ENCODE measurements at regions not wholly inside any gene's neighbourhood (a gene's known extent, or its start where the extent isn't known, plus 50 kb on each side); places are given as distances from the start of the nearest gene placed in this dataset.

GRCh38 chr2:180307096-180307495, 300.0 kb upstream of the CWC22 start:
- Histone ChIP-seq H3K27ac (no peak overlapping the region), H3K9me3 (no peaks in the 10 kb centered on the region), H3K27me3 (replicated peaks; ENCODE audit: insufficient read depth) (no peaks in the 10 kb centered on the region), H3K4me3 (no peak overlapping the region), H3K36me3 (no peaks in the 10 kb centered on the region), H3K4me1 (replicated peaks) (no peaks in the 10 kb centered on the region)
- WGBS = 24% methylated on average over 1 of the region's 1 CpG
- intact Hi-C loops (cut with DNase I) = no loop called here
- DNase-seq (ENCODE audit: low spot score) = no peak
- TF ChIP-seq, protein P1, sequence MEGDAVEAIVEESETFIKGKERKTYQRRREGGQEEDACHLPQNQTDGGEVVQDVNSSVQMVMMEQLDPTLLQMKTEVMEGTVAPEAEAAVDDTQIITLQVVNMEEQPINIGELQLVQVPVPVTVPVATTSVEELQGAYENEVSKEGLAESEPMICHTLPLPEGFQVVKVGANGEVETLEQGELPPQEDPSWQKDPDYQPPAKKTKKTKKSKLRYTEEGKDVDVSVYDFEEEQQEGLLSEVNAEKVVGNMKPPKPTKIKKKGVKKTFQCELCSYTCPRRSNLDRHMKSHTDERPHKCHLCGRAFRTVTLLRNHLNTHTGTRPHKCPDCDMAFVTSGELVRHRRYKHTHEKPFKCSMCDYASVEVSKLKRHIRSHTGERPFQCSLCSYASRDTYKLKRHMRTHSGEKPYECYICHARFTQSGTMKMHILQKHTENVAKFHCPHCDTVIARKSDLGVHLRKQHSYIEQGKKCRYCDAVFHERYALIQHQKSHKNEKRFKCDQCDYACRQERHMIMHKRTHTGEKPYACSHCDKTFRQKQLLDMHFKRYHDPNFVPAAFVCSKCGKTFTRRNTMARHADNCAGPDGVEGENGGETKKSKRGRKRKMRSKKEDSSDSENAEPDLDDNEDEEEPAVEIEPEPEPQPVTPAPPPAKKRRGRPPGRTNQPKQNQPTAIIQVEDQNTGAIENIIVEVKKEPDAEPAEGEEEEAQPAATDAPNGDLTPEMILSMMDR (IDR thresholded peaks at IDR 0.05) = no peak
- TF ChIP-seq POLR2AphosphoS5 (IDR thresholded peaks at IDR 0.05) = no peak
- no peak for TF ChIP-seq POLR2A (IDR thresholded peaks at IDR 0.05)

- WGBS = 79% methylated on average over 2 of the region's 2 CpGs
- no peak overlapping the region for H3K27ac ChIP-seq
- no peaks in the 10 kb centered on the region for H3K4me1 ChIP-seq (replicated peaks)
- H3K27me3 ChIP-seq (replicated peaks; ENCODE audit: insufficient read depth) = no peaks in the 10 kb centered on the region
- no peak overlapping the region for H3K4me3 ChIP-seq
- intact Hi-C loops (cut with DNase I) = no loop called here
- H3K9me3 ChIP-seq = no peaks in the 10 kb centered on the region
- no peaks in the 10 kb centered on the region for H3K36me3 ChIP-seq
- TF ChIP-seq, protein P1 (IDR thresholded peaks at IDR 0.05) = no peak
- TF ChIP-seq POLR2AphosphoS5 (IDR thresholded peaks at IDR 0.05) = no peak
- no peak for TF ChIP-seq POLR2A (IDR thresholded peaks at IDR 0.05)
- DNase-seq (ENCODE audit: low spot score) = no peak
Observed at GRCh38 chr2:180306346-180306745, 299.2 kb upstream of the CWC22 start.

DNA sequence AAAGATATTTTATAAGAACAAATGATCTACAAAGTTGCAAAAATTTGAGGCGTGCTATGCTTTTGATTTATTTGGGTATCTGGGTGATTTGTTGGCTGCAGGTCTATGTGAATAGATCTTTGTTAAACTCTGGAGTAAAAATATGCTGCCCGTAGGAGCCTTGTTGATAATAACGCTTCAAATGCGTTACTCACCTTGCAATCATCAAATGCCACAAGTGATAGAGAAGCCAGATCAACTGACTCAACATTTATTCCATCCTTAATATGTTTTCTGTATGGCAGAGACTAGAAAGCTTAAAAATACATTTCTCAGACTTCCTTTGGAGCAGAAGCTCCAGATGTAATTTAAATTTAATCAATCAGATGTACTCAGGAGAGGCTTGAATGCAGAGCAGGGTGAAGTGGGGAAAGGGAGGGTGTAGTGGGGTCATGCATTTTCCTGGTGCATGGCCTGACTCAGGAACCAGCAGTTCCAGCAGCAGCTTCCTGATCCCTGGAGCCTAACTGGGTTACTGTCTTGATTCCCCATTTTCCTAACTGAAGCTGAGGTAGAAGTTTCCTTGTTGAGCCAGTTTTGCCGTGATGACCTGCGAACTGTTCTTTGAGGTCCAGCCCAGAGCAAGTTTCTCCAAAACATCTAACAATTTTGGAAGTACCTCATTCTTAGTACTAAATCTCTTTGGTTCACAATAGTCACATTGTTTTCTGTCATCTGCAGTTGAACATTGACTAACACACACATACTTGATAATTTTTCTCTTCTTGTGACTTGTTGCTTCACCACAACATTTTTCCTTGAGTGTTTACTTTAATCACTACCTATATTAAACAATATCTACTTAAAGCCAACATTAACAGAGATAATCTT, 284.7 kb upstream of the CWC22 start:
- 80% methylated on average over 6 of the region's 6 CpGs for WGBS
- Histone ChIP-seq H3K36me3 (no peaks in the 10 kb centered on the region), H3K4me1 (replicated peaks) (no peaks in the 10 kb centered on the region), H3K9me3 (no peaks in the 10 kb centered on the region), H3K27ac (no peak overlapping the region), H3K4me3 (no peak overlapping the region), H3K27me3 (replicated peaks; ENCODE audit: insufficient read depth) (no peaks in the 10 kb centered on the region)
- TF ChIP-seq, protein P1 (IDR thresholded peaks at IDR 0.05) = no peak
- TF ChIP-seq POLR2A (IDR thresholded peaks at IDR 0.05) (no peak), POLR2AphosphoS5 (IDR thresholded peaks at IDR 0.05) (no peak)
- intact Hi-C loops (cut with DNase I) = no loop called here
- no peak for DNase-seq (ENCODE audit: low spot score)

- Histone ChIP-seq H3K4me3 (no peak overlapping the region), H3K9me3 (no peaks in the 10 kb centered on the region), H3K4me1 (replicated peaks) (no peaks in the 10 kb centered on the region), H3K27ac (no peak overlapping the region), H3K27me3 (replicated peaks; ENCODE audit: insufficient read depth) (no peaks in the 10 kb centered on the region), H3K36me3 (no peaks in the 10 kb centered on the region)
- no peak for TF ChIP-seq POLR2AphosphoS5 (IDR thresholded peaks at IDR 0.05)
- no peak for TF ChIP-seq POLR2A (IDR thresholded peaks at IDR 0.05)
- TF ChIP-seq, protein P1 (IDR thresholded peaks at IDR 0.05) = no peak
- no peak for DNase-seq (ENCODE audit: low spot score)
- intact Hi-C loops (cut with DNase I) = no loop called here
- WGBS = 52% methylated on average over 2 of the region's 2 CpGs
Observed at GRCh38 chr2:180291060-180291459, 284.0 kb upstream of the CWC22 start.

GRCh38 chr2:180289627-180290026, 282.5 kb upstream of the CWC22 start:
- no peaks in the 10 kb centered on the region for H3K27me3 ChIP-seq (replicated peaks; ENCODE audit: insufficient read depth)
- H3K4me3 ChIP-seq = no peak overlapping the region
- no peaks in the 10 kb centered on the region for H3K36me3 ChIP-seq
- no peak overlapping the region for H3K27ac ChIP-seq
- H3K9me3 ChIP-seq = no peaks in the 10 kb centered on the region
- no peaks in the 10 kb centered on the region for H3K4me1 ChIP-seq (replicated peaks)
- DNase-seq (ENCODE audit: low spot score) = no peak
- intact Hi-C loops (cut with DNase I) = no loop called here
- TF ChIP-seq POLR2A (IDR thresholded peaks at IDR 0.05) (no peak), POLR2AphosphoS5 (IDR thresholded peaks at IDR 0.05) (no peak)
- TF ChIP-seq, protein P1 (IDR thresholded peaks at IDR 0.05) = no peak
- 55% methylated on average over 4 of the region's 4 CpGs for WGBS
